ENCODE measurements at regions not wholly inside any gene's neighbourhood (a gene's known extent, or its start where the extent isn't known, plus 50 kb on each side); places are given as distances from the start of the nearest gene placed in this dataset.

DNA sequence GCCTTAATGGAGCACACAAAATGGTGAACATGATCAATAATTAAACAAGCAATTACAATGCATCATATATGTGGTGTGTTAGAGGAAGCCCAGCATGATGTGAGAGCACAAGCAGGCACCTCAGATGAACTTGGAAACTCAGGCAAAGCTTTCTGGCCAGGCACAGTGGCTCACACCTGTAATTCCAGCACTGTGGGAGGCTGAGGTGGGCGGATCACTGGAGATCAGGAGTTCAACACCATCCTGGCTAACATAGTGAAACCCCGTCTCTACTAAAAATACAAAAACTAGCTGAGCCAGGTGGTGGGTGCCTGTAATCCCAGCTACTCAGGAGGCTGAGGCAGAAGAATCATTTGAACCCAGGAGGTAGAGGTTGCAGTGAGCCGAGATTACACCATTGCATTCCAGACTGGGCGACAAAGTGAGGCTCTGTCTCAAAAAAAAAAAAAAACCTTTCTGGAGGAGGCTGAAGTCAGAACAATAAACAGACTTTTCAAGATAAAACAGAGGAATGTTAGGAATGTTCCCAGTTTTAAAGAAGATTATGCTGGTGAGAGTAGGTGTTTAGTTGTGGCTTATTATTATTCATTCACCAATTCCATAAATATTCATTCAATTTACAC, 159.4 kb downstream of the CEMIP2 start:
- no peak overlapping the region for H2AFZ ChIP-seq (ENCODE audit: low read length)
- peaks cover 0 to 3% (median 1%) of the 10 kb centered on the region in 4 experiments; a peak in 1 of 8 replicates for H3K36me3 ChIP-seq (ENCODE audit: control insufficient read depth in 2 of 4, insufficient read depth in 4 of 4, low read length in 3 of 4)
- no peak overlapping the region for H2BK15ac ChIP-seq (ENCODE audit: low read length)
- H2AK5ac ChIP-seq (ENCODE audit: low read depth, low read length): no peak overlapping the region
- H3K79me1 ChIP-seq (ENCODE audit: low read depth, low read length): no peaks in the 10 kb centered on the region
- H2BK20ac ChIP-seq (ENCODE audit: low read length): no peak overlapping the region; the same call in 1 of the 2 replicates
- ChIA-PET POLR2A (ENCODE audit: partially characterized antibody) (interaction anchor here (0.6 to 0.8 kb wide), 2 partner anchors 10 to 135 kb away, joined by 3 read pairs; no protein-coding TSS in a partner anchor), CTCF (ENCODE audit: partially characterized antibody) (interaction anchor here (0.6 kb wide), 1 partner anchor 152 kb away, joined by 3 read pairs; no protein-coding TSS in a partner anchor)
- no peaks in the 10 kb centered on the region for H3K79me2 ChIP-seq (ENCODE audit: control insufficient read depth in 1 of 2, insufficient read depth in 2 of 2, low read length in 2 of 2)
- H2BK12ac ChIP-seq (ENCODE audit: low read depth, low read length): peak overlapping the region; percentile 0; the same call in 1 of the 2 replicates
- peak overlapping the region; percentile 42 for H3K18ac ChIP-seq (ENCODE audit: extremely low read depth, low read length)
- no peak overlapping the region for H3K14ac ChIP-seq (ENCODE audit: insufficient read length)
- H3K27ac ChIP-seq (ENCODE audit: low read depth, low read length): peak overlapping the region; percentile 38; the same call in 1 of the 2 replicates
- no peak overlapping the region for H3K4ac ChIP-seq (replicated peaks; ENCODE audit: insufficient read length, low read depth, low read length)
- no peaks in the 10 kb centered on the region for H3K23me2 ChIP-seq (ENCODE audit: low read depth, low read length)
- H3K4me3 ChIP-seq (ENCODE audit: extremely low read depth in 1 of 4, insufficient read depth in 2 of 4, low read depth in 3 of 4, low read length in 4 of 4): no peak overlapping the region; a peak in 1 of 8 replicates
- H3K9me3 ChIP-seq (ENCODE audit: insufficient read depth in 2 of 2, low read depth in 1 of 2, low read length in 1 of 2): peaks cover 7 to 15% of the 10 kb centered on the region in 2 experiments; a peak in 3 of 4 replicates
- 51% methylated on average over 4 of the region's 4 CpGs; no CpG with 5 or more reads in 1 of the 2 experiments for WGBS, 2 experiments (ENCODE audit: extremely low coverage in 1 of 2, insufficient coverage in 1 of 2, insufficient read length in 1 of 2, insufficient replicate concordance in 2 of 2, low coverage in 1 of 2, low lambda C conversion rate in 2 of 2, missing lambda C conversion rate in 1 of 2)
- H3K23ac ChIP-seq (ENCODE audit: insufficient read length): no peak overlapping the region
- FAIRE-seq: no peak
- no peak overlapping the region for H2BK120ac ChIP-seq (replicated peaks; ENCODE audit: low read depth, low read length)
- no peak overlapping the region for H4K91ac ChIP-seq (replicated peaks; ENCODE audit: insufficient read length, low read length)
- no peak overlapping the region for H3K56ac ChIP-seq (replicated peaks; ENCODE audit: insufficient read length, low read depth, low read length)
- no peaks in the 10 kb centered on the region for H4K20me1 ChIP-seq (replicated peaks in 1 of 2; ENCODE audit: control insufficient read depth in 1 of 2, insufficient read depth in 2 of 2, low read length in 2 of 2)
- H3K4me2 ChIP-seq (ENCODE audit: insufficient read depth in 1 of 2, low read depth in 2 of 2, low read length in 2 of 2): peak overlapping the region in 1 of 2 experiments; percentile 43; a peak in 1 of 4 replicates
- peak overlapping the region; percentile 37 for H2BK5ac ChIP-seq (ENCODE audit: low read depth, low read length)
- no peaks in the 10 kb centered on the region for H3K27me3 ChIP-seq (replicated peaks in 1 of 4; ENCODE audit: control insufficient read depth in 3 of 4, extremely low read depth in 1 of 4, insufficient read depth in 3 of 4, low read length in 3 of 4)
- peak in 1 of 2 experiments; percentile 52 for DNase-seq (ENCODE audit: low read depth in 1 of 2, low spot score in 2 of 2)
- H4K5ac ChIP-seq (ENCODE audit: insufficient read length, low read depth, low read length): peak overlapping the region; percentile 55
- TF ChIP-seq TCF12 (IDR thresholded peaks at IDR 0.05; ENCODE audit: low read depth, low read length) (0 out of 2 replicates have a peak, but pooled peaks have one; percentile 11), TAF1 (IDR thresholded peaks at IDR 0.05; ENCODE audit: low read depth, low read length) (0 out of 2 replicates have a peak, but pooled peaks have one; percentile 17), POU5F1 (IDR thresholded peaks at IDR 0.05; ENCODE audit: low read depth, low read length) (no peak), CHD2 (IDR thresholded peaks at IDR 0.05; ENCODE audit: low read length) (no peak), CEBPB (IDR thresholded peaks at IDR 0.05; ENCODE audit: low read depth, low read length) (peak; percentile 27; the same call in 1 of the 2 replicates), HDAC2 (IDR thresholded peaks at IDR 0.05; ENCODE audit: borderline replicate concordance in 1 of 2, low read depth in 2 of 2, low read length in 2 of 2) (peak in 1 of 2 experiments; percentile 62; a peak in 1 of 4 replicates), KDM1A (IDR thresholded peaks at IDR 0.05; ENCODE audit: borderline replicate concordance, low read length) (0 out of 2 replicates have a peak, but pooled peaks have one; percentile 35), TEAD4 (IDR thresholded peaks at IDR 0.05; ENCODE audit: low read depth, low read length) (peak; percentile 82)
- peaks cover 0 to 6% (median 2%) of the 10 kb centered on the region in 4 experiments; a peak in 2 of 7 replicates for H3K4me1 ChIP-seq (replicated peaks in 1 of 4; ENCODE audit: control insufficient read depth in 3 of 4, insufficient read depth in 4 of 4, low read length in 3 of 4)
- no peak overlapping the region for H4K8ac ChIP-seq (ENCODE audit: extremely low read depth, insufficient read depth, low read length)
- no peak overlapping the region for H3K9ac ChIP-seq (replicated peaks in 1 of 4; ENCODE audit: extremely low read depth in 1 of 4, low read depth in 3 of 4, low read length in 3 of 4)
